GM06990 (cell line): ENCODE measurements at regions not wholly inside any gene's neighbourhood (a gene's known extent, or its start where the extent isn't known, plus 50 kb on each side); places are given as distances from the start of the nearest gene placed in this dataset.

Source experiments
- DNase-seq: peaks from one replicate; pipeline ENCODE4 v3.0.0-alpha.2; 2011; ENCODE audit not compliant: insufficient read length; ENCODE audit errors: extremely low read depth
- H3K27me3 ChIP-seq: replicated peaks from 2 replicates; pipeline ENCODE4 v1.6.0; 2011; ENCODE audit warnings: low read length; ENCODE audit not compliant: control insufficient read depth, insufficient read depth
- H3K36me3 ChIP-seq: 2 replicates; pipeline ENCODE4 v1.5.1; 2011; ENCODE audit warnings: low read length; ENCODE audit not compliant: control insufficient read depth, insufficient read depth
- H3K4me3 ChIP-seq: replicated peaks from 2 replicates; pipeline ENCODE4 v1.5.1; 2011; ENCODE audit warnings: low read depth, mild to moderate bottlenecking, control low read depth, low read length
- CTCF ChIP-seq: IDR thresholded peaks from 2 replicates; pipeline ENCODE4 v1.5.1; 2011; ENCODE audit warnings: low read length, control low read depth, mild to moderate bottlenecking, inconsistent platforms; ENCODE audit not compliant: insufficient read depth, poor library complexity, severe bottlenecking

GRCh38 chr4:24396988-24397387 is 187.4 kb downstream of the DHX15 start:
- no peaks in the 10 kb centered on the region for H3K36me3 ChIP-seq
- H3K4me3 ChIP-seq: no peak overlapping the region
- no peaks in the 10 kb centered on the region for H3K27me3 ChIP-seq
- TF ChIP-seq CTCF: no peak
- no peak for DNase-seq

- no peak for TF ChIP-seq CTCF
These were observed 188.4 kb downstream of the DHX15 start for GRCh38 chr4:24395937-24396336.

GRCh38 chr4:24394041-24394440 is 190.3 kb downstream of the DHX15 start:
- TF ChIP-seq CTCF: no peak
- no peak for DNase-seq
- H3K4me3 ChIP-seq: no peak overlapping the region
- H3K36me3 ChIP-seq: no peaks in the 10 kb centered on the region
- H3K27me3 ChIP-seq: no peaks in the 10 kb centered on the region

More at GRCh38 chr4:24395937-24396336, 188.4 kb downstream of the DHX15 start:
- H3K27me3 ChIP-seq: no peaks in the 10 kb centered on the region
- no peaks in the 10 kb centered on the region for H3K36me3 ChIP-seq
- no peak for DNase-seq
- no peak overlapping the region for H3K4me3 ChIP-seq

- no peak for TF ChIP-seq CTCF
- no peaks in the 10 kb centered on the region for H3K36me3 ChIP-seq
- H3K27me3 ChIP-seq: no peaks in the 10 kb centered on the region
- no peak for DNase-seq
- H3K4me3 ChIP-seq: no peak overlapping the region
These were observed 191.7 kb downstream of the DHX15 start for GRCh38 chr4:24392613-24393012.

GRCh38 chr4:24382381-24382780 is 202.0 kb downstream of the DHX15 start:
- no peak overlapping the region for H3K4me3 ChIP-seq
- H3K36me3 ChIP-seq: no peaks in the 10 kb centered on the region
- no peak for DNase-seq
- TF ChIP-seq CTCF: no peak
- no peaks in the 10 kb centered on the region for H3K27me3 ChIP-seq

- H3K27me3 ChIP-seq: no peaks in the 10 kb centered on the region
- no peak for DNase-seq
- no peaks in the 10 kb centered on the region for H3K36me3 ChIP-seq
- H3K4me3 ChIP-seq: no peak overlapping the region
- TF ChIP-seq CTCF: no peak
These were observed 203.2 kb downstream of the DHX15 start for GRCh38 chr4:24380957-24381665.
